GM12878 (cell line): ENCODE measurements at regions not wholly inside any gene's neighbourhood (a gene's known extent, or its start where the extent isn't known, plus 50 kb on each side); places are given as distances from the start of the nearest gene placed in this dataset.

Experiments
- ATAC-seq: fragments of 200-7000 bp; cut with Tn5 transposase; 3 replicates; pipeline ENCODE4 v1.9.1; 2020; ENCODE audit warnings: mild to moderate bottlenecking, moderate library complexity
- BruUV-seq: library from RNA; stranded (reverse); fragments of 400-500 nt; replicated peaks from 2 replicates; lab custom pipeline; 2021; lab: Mats Ljungman, UMichigan
- CTCF ChIA-PET: fragments of 300-600 bp; sonication (Branson Sonifier 250); formaldehyde crosslinking; extraction: SDS; loops from one replicate; lab custom pipeline; 2021; ENCODE audit warnings: inconsistent platforms; lab: Yijun Ruan, JAX
- POLR2A ChIA-PET: fragments of 350-600 bp; formaldehyde crosslinking; extraction: SDS; loops from one replicate; lab custom pipeline; 2021; ENCODE audit warnings: inconsistent platforms; lab: Charles Lee
- RAD21 ChIA-PET: fragments of 300-600 bp; sonication (Branson Sonifier 250); formaldehyde crosslinking; loops from one replicate; lab custom pipeline; 2023; ENCODE audit warnings: antibody characterized with exemption; ENCODE audit not compliant: unreplicated experiment; lab: Charles Lee
- SMC1A ChIA-PET: fragments of 300-600 bp; sonication (Branson Sonifier 250); formaldehyde crosslinking; loops from one replicate; lab custom pipeline; 2023; ENCODE audit not compliant: unreplicated experiment, uncharacterized antibody; lab: Charles Lee
- DNase-seq: peaks from one replicate; pipeline ENCODE4 v3.0.0-alpha.2; 2011; ENCODE audit warnings: low read depth, low spot score
- FAIRE-seq: peaks from 3 replicates; lab custom pipeline; 2011; peaks lifted over from hg19 to GRCh38; lab: Jason Lieb, UNC
- H2AFZ ChIP-seq: 2 replicates; pipeline ENCODE4 v1.6.0; 2011; ENCODE audit warnings: low read depth, low read length, control low read depth; ENCODE audit not compliant: control insufficient read depth
- H3K27ac ChIP-seq: 2 replicates; pipeline ENCODE4 v1.5.1; 2011; ENCODE audit warnings: control low read depth; ENCODE audit not compliant: control insufficient read depth, insufficient read depth
- H3K27me3 ChIP-seq, 2 experiments: replicated peaks in 1 of 2; 2 replicates each; pipeline versions ENCODE4 v1.6.0 to v1.6.1; 2011; ENCODE audit warnings: low read length in 1 of 2; ENCODE audit not compliant: control insufficient read depth in 2 of 2, insufficient read depth in 2 of 2
- H3K36me3 ChIP-seq, 2 experiments: 2 replicates each; pipeline ENCODE4 v1.5.1; 2011; ENCODE audit warnings: low read length in 1 of 2; ENCODE audit not compliant: control insufficient read depth in 2 of 2, insufficient read depth in 2 of 2
- H3K4me1 ChIP-seq: 2 replicates; pipeline ENCODE4 v1.6.1; 2011; ENCODE audit warnings: mild to moderate bottlenecking, low read length, moderate library complexity, mixed read lengths; ENCODE audit not compliant: control insufficient read depth, insufficient read depth
- H3K4me2 ChIP-seq: 2 replicates; pipeline ENCODE4 v1.6.0; 2011; ENCODE audit warnings: control low read depth; ENCODE audit not compliant: control insufficient read depth, insufficient read depth
- H3K4me3 ChIP-seq: fragments of 200-600 bp; sonication (generic); 2 replicates; pipeline ENCODE4 v1.5.1; 2016
- H3K79me2 ChIP-seq: 2 replicates; pipeline ENCODE4 v1.6.0; 2011; ENCODE audit warnings: low read length; ENCODE audit not compliant: control insufficient read depth, insufficient read depth
- H3K9ac ChIP-seq: 2 replicates; pipeline ENCODE4 v1.8.0; 2011; ENCODE audit warnings: low read length, control low read depth, mixed read lengths; ENCODE audit not compliant: control insufficient read depth, insufficient read depth
- H3K9me3 ChIP-seq: replicated peaks from 3 replicates; pipeline ENCODE4 v1.5.1; 2011; ENCODE audit warnings: mild to moderate bottlenecking, low read length; ENCODE audit not compliant: control insufficient read depth, insufficient read depth
- H4K20me1 ChIP-seq: 2 replicates; pipeline ENCODE4 v1.6.0; 2011; ENCODE audit not compliant: control insufficient read depth, insufficient read depth
- BACH1 ChIP-seq: fragments of 450-650 bp; IDR thresholded peaks from 2 replicates; pipeline ENCODE4 v1.6.1; 2017; ENCODE audit warnings: mild to moderate bottlenecking, borderline replicate concordance
- BMI1 ChIP-seq: fragments of 450-650 bp; IDR thresholded peaks from 2 replicates; pipeline ENCODE4 v1.6.1; 2016; ENCODE audit warnings: mild to moderate bottlenecking, moderate library complexity, borderline replicate concordance
- E4F1 ChIP-seq: fragments of 450-650 bp; IDR thresholded peaks from 2 replicates; pipeline ENCODE4 v1.6.1; 2018; ENCODE audit warnings: borderline replicate concordance, mild to moderate bottlenecking; ENCODE audit not compliant: partially characterized antibody
- FOXK2 ChIP-seq: fragments of 450-650 bp; IDR thresholded peaks from 2 replicates; pipeline ENCODE4 v1.6.1; 2017; ENCODE audit warnings: mild to moderate bottlenecking, moderate library complexity
- HCFC1 ChIP-seq: fragments of 150-350 bp; IDR thresholded peaks from 2 replicates; pipeline ENCODE4 v1.6.1; 2014; ENCODE audit warnings: low read length
- HDAC6 ChIP-seq: fragments of 200-600 bp; sonication (generic); IDR thresholded peaks from one replicate; pipeline ENCODE4 v1.8.0; 2017; ENCODE audit warnings: antibody characterized with exemption; ENCODE audit not compliant: unreplicated experiment
- MAX ChIP-seq: IDR thresholded peaks from 2 replicates; pipeline ENCODE4 v1.6.1; 2012; ENCODE audit warnings: low read depth, low read length, improper control_type of control experiment
- MEF2B ChIP-seq: fragments of 450-650 bp; IDR thresholded peaks from 2 replicates; pipeline ENCODE4 v1.6.1; 2018; ENCODE audit warnings: mild to moderate bottlenecking, moderate library complexity; ENCODE audit not compliant: partially characterized antibody, poor library complexity, severe bottlenecking
- PAX8 ChIP-seq: fragments of 450-650 bp; IDR thresholded peaks from 2 replicates; pipeline ENCODE4 v1.6.1; 2017; ENCODE audit warnings: mild to moderate bottlenecking, moderate library complexity
- PBX3 ChIP-seq: IDR thresholded peaks from 2 replicates; pipeline ENCODE4 v1.6.1; 2011; ENCODE audit warnings: mild to moderate bottlenecking, low read depth, low read length, moderate library complexity; ENCODE audit not compliant: insufficient replicate concordance
- RBBP5 ChIP-seq: fragments of 200-600 bp; sonication (generic); conservative IDR thresholded peaks from 2 replicates; pipeline ENCODE4 v1.6.1; 2016
- SP1 ChIP-seq: IDR thresholded peaks from one replicate; pipeline ENCODE4 v1.6.1; 2011; ENCODE audit warnings: low read depth, low read length
- WGBS: methylation state at CpG from one replicate; pipeline ENCODE4 v1.1.6; 2016; ENCODE audit warnings: low lambda C conversion rate; ENCODE audit not compliant: insufficient replicate concordance, insufficient coverage; ENCODE audit errors: missing lambda C conversion rate; 5-methylcytosine and 5-hydroxymethylcytosine counted together
- in situ Hi-C: fragments of 300-500 bp; cut with MboI; formaldehyde crosslinking; loops from 9 replicates; pipeline ENCODE4 v1.14.3; 2018; ENCODE audit warnings: mixed read lengths
- intact Hi-C: fragments of 100-400 bp; cut with micrococcal nuclease; formaldehyde crosslinking; loops from one replicate; pipeline ENCODE4 v1.14.2; 2022; ENCODE audit not compliant: unreplicated experiment
- TF ChIP-seq, protein P1 (sequence below): fragments of 450-650 bp; conservative IDR thresholded peaks from 2 replicates; pipeline ENCODE4 v1.6.1; 2017; ENCODE audit warnings: mild to moderate bottlenecking, moderate library complexity
- TF ChIP-seq, protein P2 (sequence below): fragments of 450-650 bp; IDR thresholded peaks from 2 replicates; pipeline ENCODE4 v1.6.1; 2017; ENCODE audit warnings: mild to moderate bottlenecking, low read depth, inconsistent platforms; ENCODE audit not compliant: poor library complexity, severe bottlenecking
- TF ChIP-seq, protein P3 (sequence below): IDR thresholded peaks from 2 replicates; pipeline ENCODE4 v1.6.1; 2011; ENCODE audit warnings: borderline replicate concordance, low read depth, mild to moderate bottlenecking, moderate library complexity, mixed read lengths, low read length; ENCODE audit not compliant: insufficient read depth; ENCODE audit errors: extremely low read length

DNA sequence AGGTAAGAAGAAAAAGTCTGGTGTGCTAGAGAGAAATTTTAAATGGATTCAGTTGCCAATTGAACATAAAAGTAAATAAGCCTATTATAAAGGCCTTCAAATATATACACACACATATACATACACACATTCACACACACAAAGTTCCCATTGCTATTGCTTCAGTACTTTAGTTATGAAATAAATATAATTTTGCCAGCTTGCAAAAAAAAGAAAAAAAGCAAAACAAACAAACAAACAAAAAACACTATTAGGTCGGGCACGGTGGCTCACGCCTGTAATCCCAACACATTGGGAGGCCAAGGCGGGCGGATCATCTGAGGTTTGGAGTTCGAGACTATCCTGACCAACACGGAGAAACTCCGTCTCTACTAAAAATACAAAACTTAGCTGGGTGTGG is 80.3 kb downstream of the SPIN4 start (continued):
- TF ChIP-seq MEF2B (no peak), MAX (no peak), PAX8 (no peak), FOXK2 (no peak)

- H3K4me3 ChIP-seq = no peak overlapping the region
- no peak overlapping the region for H3K4me2 ChIP-seq
- no peaks in the 10 kb centered on the region for H3K36me3 ChIP-seq
- no peaks in the 10 kb centered on the region for H4K20me1 ChIP-seq
- ChIA-PET CTCF (interaction anchor here (0.6 kb wide), 1 partner anchor 386 kb away, joined by 3 read pairs; no protein-coding TSS in a partner anchor), SMC1A (no interaction called here), RAD21 (no interaction called here), POLR2A (no interaction called here)
- no peaks in the 10 kb centered on the region for H3K27me3 ChIP-seq
- no peaks in the 10 kb centered on the region for H3K79me2 ChIP-seq
- in situ Hi-C loops (no loop called here), intact Hi-C loops (no loop called here)
- no peaks in the 10 kb centered on the region for H3K9me3 ChIP-seq
- FAIRE-seq = no peak
- no peak overlapping the region for H3K27ac ChIP-seq
- no peak overlapping the region for H2AFZ ChIP-seq
- ATAC-seq = no peak
- no peaks in the 10 kb centered on the region for H3K4me1 ChIP-seq
- BruUV-seq = no TSS peak
- H3K9ac ChIP-seq = no peak overlapping the region
- DNase-seq = no peak
- 0% methylated on average over 1 of the region's 1 CpG for WGBS
- TF ChIP-seq, protein P1, sequence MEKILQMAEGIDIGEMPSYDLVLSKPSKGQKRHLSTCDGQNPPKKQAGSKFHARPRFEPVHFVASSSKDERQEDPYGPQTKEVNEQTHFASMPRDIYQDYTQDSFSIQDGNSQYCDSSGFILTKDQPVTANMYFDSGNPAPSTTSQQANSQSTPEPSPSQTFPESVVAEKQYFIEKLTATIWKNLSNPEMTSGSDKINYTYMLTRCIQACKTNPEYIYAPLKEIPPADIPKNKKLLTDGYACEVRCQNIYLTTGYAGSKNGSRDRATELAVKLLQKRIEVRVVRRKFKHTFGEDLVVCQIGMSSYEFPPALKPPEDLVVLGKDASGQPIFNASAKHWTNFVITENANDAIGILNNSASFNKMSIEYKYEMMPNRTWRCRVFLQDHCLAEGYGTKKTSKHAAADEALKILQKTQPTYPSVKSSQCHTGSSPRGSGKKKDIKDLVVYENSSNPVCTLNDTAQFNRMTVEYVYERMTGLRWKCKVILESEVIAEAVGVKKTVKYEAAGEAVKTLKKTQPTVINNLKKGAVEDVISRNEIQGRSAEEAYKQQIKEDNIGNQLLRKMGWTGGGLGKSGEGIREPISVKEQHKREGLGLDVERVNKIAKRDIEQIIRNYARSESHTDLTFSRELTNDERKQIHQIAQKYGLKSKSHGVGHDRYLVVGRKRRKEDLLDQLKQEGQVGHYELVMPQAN = no peak
- no peak for TF ChIP-seq E4F1
- TF ChIP-seq BACH1 = no peak
- no peak for TF ChIP-seq PBX3
- no peak for TF ChIP-seq FOXK2
- TF ChIP-seq, protein P2, sequence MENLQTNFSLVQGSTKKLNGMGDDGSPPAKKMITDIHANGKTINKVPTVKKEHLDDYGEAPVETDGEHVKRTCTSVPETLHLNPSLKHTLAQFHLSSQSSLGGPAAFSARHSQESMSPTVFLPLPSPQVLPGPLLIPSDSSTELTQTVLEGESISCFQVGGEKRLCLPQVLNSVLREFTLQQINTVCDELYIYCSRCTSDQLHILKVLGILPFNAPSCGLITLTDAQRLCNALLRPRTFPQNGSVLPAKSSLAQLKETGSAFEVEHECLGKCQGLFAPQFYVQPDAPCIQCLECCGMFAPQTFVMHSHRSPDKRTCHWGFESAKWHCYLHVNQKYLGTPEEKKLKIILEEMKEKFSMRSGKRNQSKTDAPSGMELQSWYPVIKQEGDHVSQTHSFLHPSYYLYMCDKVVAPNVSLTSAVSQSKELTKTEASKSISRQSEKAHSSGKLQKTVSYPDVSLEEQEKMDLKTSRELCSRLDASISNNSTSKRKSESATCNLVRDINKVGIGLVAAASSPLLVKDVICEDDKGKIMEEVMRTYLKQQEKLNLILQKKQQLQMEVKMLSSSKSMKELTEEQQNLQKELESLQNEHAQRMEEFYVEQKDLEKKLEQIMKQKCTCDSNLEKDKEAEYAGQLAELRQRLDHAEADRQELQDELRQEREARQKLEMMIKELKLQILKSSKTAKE = no peak
- TF ChIP-seq HDAC6 = no peak
- TF ChIP-seq HCFC1 = no peak
- TF ChIP-seq, protein P3, sequence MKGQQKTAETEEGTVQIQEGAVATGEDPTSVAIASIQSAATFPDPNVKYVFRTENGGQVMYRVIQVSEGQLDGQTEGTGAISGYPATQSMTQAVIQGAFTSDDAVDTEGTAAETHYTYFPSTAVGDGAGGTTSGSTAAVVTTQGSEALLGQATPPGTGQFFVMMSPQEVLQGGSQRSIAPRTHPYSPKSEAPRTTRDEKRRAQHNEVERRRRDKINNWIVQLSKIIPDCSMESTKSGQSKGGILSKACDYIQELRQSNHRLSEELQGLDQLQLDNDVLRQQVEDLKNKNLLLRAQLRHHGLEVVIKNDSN = no peak
- TF ChIP-seq SP1 = no peak
- no peak for TF ChIP-seq RBBP5
- no peak for TF ChIP-seq BMI1
These were observed 93.0 kb downstream of the SPIN4 start for GRCh38 chrX:63258144-63258543.
